ENCODE measurements at regions not wholly inside any gene's neighbourhood (a gene's known extent, or its start where the extent isn't known, plus 50 kb on each side); places are given as distances from the start of the nearest gene placed in this dataset.

- Histone ChIP-seq H3K4me3 (no peak overlapping the region), H3K27me3 (no peaks in the 10 kb centered on the region), H3K9me3 (ENCODE audit: low read depth) (no peaks in the 10 kb centered on the region), H3K79me2 (ENCODE audit: low read depth) (no peaks in the 10 kb centered on the region), H2AFZ (replicated peaks) (no peak overlapping the region), H3K27ac (no peak overlapping the region), H3K9ac (no peak overlapping the region), H3K4me1 (peaks cover 15% of the 10 kb centered on the region), H3F3A (ENCODE audit: low read depth) (no peaks in the 10 kb centered on the region), H4K20me1 (ENCODE audit: low read depth) (no peaks in the 10 kb centered on the region), H3K4me2 (no peak overlapping the region), H3K36me3 (no peaks in the 10 kb centered on the region)
- Mint-ChIP-seq H3K9me3 (peaks cover 2% of the 10 kb centered on the region), H3K4me1 (peaks cover 48% of the 10 kb centered on the region), H3K36me3 (no peaks in the 10 kb centered on the region), H3K27ac (no peak overlapping the region), H3K4me3 (no peak overlapping the region), H3K27me3 (ENCODE audit: insufficient read depth, low read depth) (peaks cover 12% of the 10 kb centered on the region)
- no peak for TF ChIP-seq EZH2 (IDR thresholded peaks at IDR 0.05)
- TF ChIP-seq, protein P1, sequence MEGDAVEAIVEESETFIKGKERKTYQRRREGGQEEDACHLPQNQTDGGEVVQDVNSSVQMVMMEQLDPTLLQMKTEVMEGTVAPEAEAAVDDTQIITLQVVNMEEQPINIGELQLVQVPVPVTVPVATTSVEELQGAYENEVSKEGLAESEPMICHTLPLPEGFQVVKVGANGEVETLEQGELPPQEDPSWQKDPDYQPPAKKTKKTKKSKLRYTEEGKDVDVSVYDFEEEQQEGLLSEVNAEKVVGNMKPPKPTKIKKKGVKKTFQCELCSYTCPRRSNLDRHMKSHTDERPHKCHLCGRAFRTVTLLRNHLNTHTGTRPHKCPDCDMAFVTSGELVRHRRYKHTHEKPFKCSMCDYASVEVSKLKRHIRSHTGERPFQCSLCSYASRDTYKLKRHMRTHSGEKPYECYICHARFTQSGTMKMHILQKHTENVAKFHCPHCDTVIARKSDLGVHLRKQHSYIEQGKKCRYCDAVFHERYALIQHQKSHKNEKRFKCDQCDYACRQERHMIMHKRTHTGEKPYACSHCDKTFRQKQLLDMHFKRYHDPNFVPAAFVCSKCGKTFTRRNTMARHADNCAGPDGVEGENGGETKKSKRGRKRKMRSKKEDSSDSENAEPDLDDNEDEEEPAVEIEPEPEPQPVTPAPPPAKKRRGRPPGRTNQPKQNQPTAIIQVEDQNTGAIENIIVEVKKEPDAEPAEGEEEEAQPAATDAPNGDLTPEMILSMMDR (IDR thresholded peaks at IDR 0.05), result no peak
- no peak for TF ChIP-seq EZH2phosphoT487 (IDR thresholded peaks at IDR 0.05)
- no peak for DNase-seq (ENCODE audit: low spot score)
These were observed 309.5 kb downstream of the CTTN start for GRCh38 chr11:70707821-70708220.

GRCh38 chr11:70709596-70709995, 311.3 kb downstream of the CTTN start:
- Histone ChIP-seq H3K4me1 (peaks cover 14% of the 10 kb centered on the region), H3K27ac (no peak overlapping the region), H4K20me1 (ENCODE audit: low read depth) (no peaks in the 10 kb centered on the region), H3K9ac (no peak overlapping the region), H3K9me3 (ENCODE audit: low read depth) (no peaks in the 10 kb centered on the region), H3K36me3 (no peaks in the 10 kb centered on the region), H3K27me3 (no peaks in the 10 kb centered on the region), H3K4me3 (no peak overlapping the region), H3K79me2 (ENCODE audit: low read depth) (no peaks in the 10 kb centered on the region), H3K4me2 (no peak overlapping the region), H3F3A (ENCODE audit: low read depth) (no peaks in the 10 kb centered on the region), H2AFZ (replicated peaks) (no peak overlapping the region)
- Mint-ChIP-seq H3K27ac (no peak overlapping the region), H3K4me1 (peaks cover 46% of the 10 kb centered on the region), H3K9me3 (no peaks in the 10 kb centered on the region), H3K36me3 (no peaks in the 10 kb centered on the region), H3K27me3 (ENCODE audit: insufficient read depth, low read depth) (peaks cover 12% of the 10 kb centered on the region), H3K4me3 (no peak overlapping the region)
- no peak for TF ChIP-seq EZH2 (IDR thresholded peaks at IDR 0.05)
- TF ChIP-seq, protein P1 (IDR thresholded peaks at IDR 0.05), result no peak
- TF ChIP-seq EZH2phosphoT487 (IDR thresholded peaks at IDR 0.05), result no peak
- DNase-seq (ENCODE audit: low spot score), result no peak

GRCh38 chr11:70710192-70710591, 311.9 kb downstream of the CTTN start:
- DNase-seq (ENCODE audit: low spot score), result no peak
- H3F3A ChIP-seq (ENCODE audit: low read depth), result no peaks in the 10 kb centered on the region
- no peaks in the 10 kb centered on the region for H3K79me2 ChIP-seq (ENCODE audit: low read depth)
- H3K9me3 Mint-ChIP-seq, result no peaks in the 10 kb centered on the region
- H3K36me3 Mint-ChIP-seq, result no peaks in the 10 kb centered on the region
- no peak overlapping the region for H3K27ac ChIP-seq
- no peak overlapping the region for H2AFZ ChIP-seq (replicated peaks)
- no peak overlapping the region for H3K4me3 Mint-ChIP-seq
- H3K9me3 ChIP-seq (ENCODE audit: low read depth), result no peaks in the 10 kb centered on the region
- peaks cover 12% of the 10 kb centered on the region for H3K27me3 Mint-ChIP-seq (ENCODE audit: insufficient read depth, low read depth)
- H3K4me1 Mint-ChIP-seq, result peaks cover 46% of the 10 kb centered on the region
- H3K27me3 ChIP-seq, result no peaks in the 10 kb centered on the region
- H3K9ac ChIP-seq, result no peak overlapping the region
- no peak overlapping the region for H3K4me3 ChIP-seq
- H3K36me3 ChIP-seq, result no peaks in the 10 kb centered on the region
- TF ChIP-seq, protein P1 (IDR thresholded peaks at IDR 0.05), result no peak
- no peak for TF ChIP-seq EZH2 (IDR thresholded peaks at IDR 0.05)
- TF ChIP-seq EZH2phosphoT487 (IDR thresholded peaks at IDR 0.05), result no peak
- H3K27ac Mint-ChIP-seq, result peak overlapping the region; percentile 6
- no peaks in the 10 kb centered on the region for H4K20me1 ChIP-seq (ENCODE audit: low read depth)
- peaks cover 14% of the 10 kb centered on the region for H3K4me1 ChIP-seq
- no peak overlapping the region for H3K4me2 ChIP-seq

Data from neural progenitor cell (in vitro differentiated cells).